CD8-positive, alpha-beta memory T cell (primary cell): ENCODE measurements at regions not wholly inside any gene's neighbourhood (a gene's known extent, or its start where the extent isn't known, plus 50 kb on each side); places are given as distances from the start of the nearest gene placed in this dataset.

ENCODE experiments used
- CTCF ChIA-PET: fragments of 350-600 bp; sonication (Branson Sonifier 250); formaldehyde crosslinking; loops from one replicate; lab custom pipeline; 2021; ENCODE audit warnings: antibody characterized with exemption; lab: Charles Lee
- POLR2A ChIA-PET: fragments of 350-600 bp; sonication (Branson Sonifier 250); formaldehyde crosslinking; loops from one replicate; lab custom pipeline; 2021; ENCODE audit warnings: antibody characterized with exemption; lab: Charles Lee
- DNase-seq, 5 donors: peaks; one replicate each; pipeline versions ENCODE4 v3.0.0 to v3.0.0-alpha.2; 2020 to 2022; ENCODE audit warnings: mixed read lengths in 1 of 5
- H3K27ac ChIP-seq: one replicate; pipeline ENCODE4 v1.7.0; 2013; ENCODE audit warnings: low read depth, mild to moderate bottlenecking, low read length, moderate library complexity
- H3K27me3 ChIP-seq: 2 replicates; pipeline ENCODE4 v1.7.0; 2013; ENCODE audit warnings: low read length, mild to moderate bottlenecking; ENCODE audit not compliant: insufficient read depth, poor library complexity, severe bottlenecking
- H3K36me3 ChIP-seq: 2 replicates; pipeline ENCODE4 v1.7.0; 2013; ENCODE audit warnings: mild to moderate bottlenecking, low read length, moderate library complexity; ENCODE audit not compliant: insufficient read depth
- H3K4me1 ChIP-seq: 2 replicates; pipeline ENCODE4 v1.7.0; 2013; ENCODE audit warnings: mild to moderate bottlenecking, low read length, moderate library complexity; ENCODE audit not compliant: insufficient read depth
- H3K4me3 ChIP-seq: 2 replicates; pipeline ENCODE4 v1.7.0; 2013; ENCODE audit warnings: mild to moderate bottlenecking, low read length
- H3K9me3 ChIP-seq: 2 replicates; pipeline ENCODE4 v1.7.0; 2013; ENCODE audit warnings: mild to moderate bottlenecking, low read length
- H3K27ac Mint-ChIP-seq, 8 donors: one replicate each; pipeline ENCODE4 v1.8.0; 2020 to 2021; ENCODE audit warnings: mixed read lengths in 8 of 8, mild to moderate bottlenecking in 6 of 8, inconsistent platforms in 3 of 8, moderate library complexity in 3 of 8
- H3K27me3 Mint-ChIP-seq, 2 donors: one replicate each; pipeline ENCODE4 v1.8.0; 2020 to 2021; ENCODE audit warnings: mixed read lengths in 2 of 2, mild to moderate bottlenecking in 1 of 2, moderate library complexity in 1 of 2
- H3K36me3 Mint-ChIP-seq, 3 donors: one replicate each; pipeline ENCODE4 v1.8.0; 2020 to 2021; ENCODE audit warnings: mixed read lengths in 3 of 3, inconsistent platforms in 1 of 3, mild to moderate bottlenecking in 1 of 3
- H3K4me1 Mint-ChIP-seq, 3 donors: one replicate each; pipeline ENCODE4 v1.8.0; 2020 to 2021; ENCODE audit warnings: mixed read lengths in 3 of 3, inconsistent platforms in 1 of 3, mild to moderate bottlenecking in 1 of 3
- H3K4me3 Mint-ChIP-seq, 7 donors: one replicate each; pipeline ENCODE4 v1.8.0; 2020 to 2021; ENCODE audit warnings: mixed read lengths in 7 of 7, mild to moderate bottlenecking in 6 of 7, moderate library complexity in 4 of 7, inconsistent platforms in 2 of 7
- H3K9me3 Mint-ChIP-seq, 5 donors: one replicate each; pipeline ENCODE4 v1.8.0; 2020 to 2022; ENCODE audit warnings: mixed read lengths in 5 of 5, mild to moderate bottlenecking in 3 of 5, moderate library complexity in 2 of 5, inconsistent platforms in 1 of 5

GRCh38 chr5:164370841-164371240, 865.4 kb downstream of the MAT2B start:
- no peaks in the 10 kb centered on the region for H3K36me3 Mint-ChIP-seq
- CTCF ChIA-PET: no interaction called here
- H3K27me3 ChIP-seq: no peaks in the 10 kb centered on the region
- DNase-seq: no peak
- no peak overlapping the region for H3K27ac Mint-ChIP-seq
- H3K9me3 ChIP-seq: no peaks in the 10 kb centered on the region
- H3K9me3 Mint-ChIP-seq: peaks cover 0 to 9% (median 8%) of the 10 kb centered on the region in 5 donors
- H3K4me3 Mint-ChIP-seq: no peak overlapping the region
- no peaks in the 10 kb centered on the region for H3K36me3 ChIP-seq
- no peaks in the 10 kb centered on the region for H3K27me3 Mint-ChIP-seq
- no peak overlapping the region for H3K27ac ChIP-seq
- H3K4me3 ChIP-seq: no peak overlapping the region
- POLR2A ChIA-PET: no interaction called here
- no peaks in the 10 kb centered on the region for H3K4me1 ChIP-seq
- no peaks in the 10 kb centered on the region for H3K4me1 Mint-ChIP-seq

GRCh38 chr5:164372892-164373291, 867.5 kb downstream of the MAT2B start:
- ChIA-PET CTCF (no interaction called here), POLR2A (no interaction called here)
- Mint-ChIP-seq H3K36me3 (no peaks in the 10 kb centered on the region), H3K4me3 (no peak overlapping the region), H3K27ac (no peak overlapping the region), H3K4me1 (no peaks in the 10 kb centered on the region), H3K27me3 (no peaks in the 10 kb centered on the region), H3K9me3 (peaks cover 0 to 8% (median 2%) of the 10 kb centered on the region in 5 donors)
- no peak for DNase-seq
- Histone ChIP-seq H3K36me3 (no peaks in the 10 kb centered on the region), H3K9me3 (no peaks in the 10 kb centered on the region), H3K4me1 (no peaks in the 10 kb centered on the region), H3K27ac (no peak overlapping the region), H3K4me3 (no peak overlapping the region), H3K27me3 (no peaks in the 10 kb centered on the region)

- no peak overlapping the region for H3K27ac Mint-ChIP-seq
- no peak for DNase-seq
- ChIA-PET CTCF (no interaction called here), POLR2A (no interaction called here)
- Histone ChIP-seq H3K4me3 (no peak overlapping the region), H3K27me3 (no peaks in the 10 kb centered on the region), H3K4me1 (no peaks in the 10 kb centered on the region), H3K9me3 (no peaks in the 10 kb centered on the region), H3K36me3 (no peaks in the 10 kb centered on the region), H3K27ac (no peak overlapping the region)
- no peaks in the 10 kb centered on the region for H3K27me3 Mint-ChIP-seq
- H3K9me3 Mint-ChIP-seq: peaks cover 0 to 14% (median 3%) of the 10 kb centered on the region in 5 donors
- no peaks in the 10 kb centered on the region for H3K4me1 Mint-ChIP-seq
- no peak overlapping the region for H3K4me3 Mint-ChIP-seq
- no peaks in the 10 kb centered on the region for H3K36me3 Mint-ChIP-seq
These were observed 868.5 kb downstream of the MAT2B start for GRCh38 chr5:164373876-164374275.

- no peak overlapping the region for H3K4me3 ChIP-seq
- Mint-ChIP-seq H3K4me3 (no peak overlapping the region), H3K36me3 (no peaks in the 10 kb centered on the region), H3K27me3 (no peaks in the 10 kb centered on the region), H3K4me1 (no peaks in the 10 kb centered on the region), H3K27ac (no peak overlapping the region), H3K9me3 (peaks cover 0 to 20% (median 5%) of the 10 kb centered on the region in 5 donors)
- no peaks in the 10 kb centered on the region for H3K9me3 ChIP-seq
- H3K4me1 ChIP-seq: no peaks in the 10 kb centered on the region
- no peaks in the 10 kb centered on the region for H3K27me3 ChIP-seq
- no peaks in the 10 kb centered on the region for H3K36me3 ChIP-seq
- no peak overlapping the region for H3K27ac ChIP-seq
- ChIA-PET POLR2A (no interaction called here), CTCF (no interaction called here)
- no peak for DNase-seq
These were observed 869.6 kb downstream of the MAT2B start for GRCh38 chr5:164375051-164375450.

GRCh38 chr5:164376843-164377242, 871.4 kb downstream of the MAT2B start:
- H3K36me3 Mint-ChIP-seq: no peaks in the 10 kb centered on the region
- DNase-seq: no peak
- no peak overlapping the region for H3K4me3 ChIP-seq
- H3K27me3 Mint-ChIP-seq: no peaks in the 10 kb centered on the region
- no peaks in the 10 kb centered on the region for H3K27me3 ChIP-seq
- no peaks in the 10 kb centered on the region for H3K9me3 ChIP-seq
- no peak overlapping the region for H3K4me3 Mint-ChIP-seq
- no peaks in the 10 kb centered on the region for H3K36me3 ChIP-seq
- no peaks in the 10 kb centered on the region for H3K4me1 ChIP-seq
- ChIA-PET CTCF (no interaction called here), POLR2A (no interaction called here)
- no peak overlapping the region for H3K27ac Mint-ChIP-seq
- peaks cover 0 to 27% (median 5%) of the 10 kb centered on the region in 5 donors for H3K9me3 Mint-ChIP-seq
- H3K4me1 Mint-ChIP-seq: no peaks in the 10 kb centered on the region
- H3K27ac ChIP-seq: no peak overlapping the region

- H3K4me1 Mint-ChIP-seq: no peaks in the 10 kb centered on the region
- CTCF ChIA-PET: no interaction called here
These were observed 872.3 kb downstream of the MAT2B start for GRCh38 chr5:164377746-164378145.

GRCh38 chr5:164383662-164384061, 878.2 kb downstream of the MAT2B start:
- no peaks in the 10 kb centered on the region for H3K27me3 Mint-ChIP-seq
- CTCF ChIA-PET: no interaction called here
- peaks cover 6 to 44% (median 11%) of the 10 kb centered on the region in 5 donors for H3K9me3 Mint-ChIP-seq
- no peak for DNase-seq
- Histone ChIP-seq H3K27ac (no peak overlapping the region), H3K27me3 (no peaks in the 10 kb centered on the region), H3K4me1 (no peaks in the 10 kb centered on the region), H3K4me3 (no peak overlapping the region), H3K36me3 (no peaks in the 10 kb centered on the region), H3K9me3 (peaks cover 6% of the 10 kb centered on the region)
- POLR2A ChIA-PET: no interaction called here
- H3K4me3 Mint-ChIP-seq: no peak overlapping the region
- no peak overlapping the region for H3K27ac Mint-ChIP-seq
- H3K4me1 Mint-ChIP-seq: no peaks in the 10 kb centered on the region
- H3K36me3 Mint-ChIP-seq: peaks cover 0 to 1% (median 0%) of the 10 kb centered on the region in 3 donors

More at GRCh38 chr5:164377746-164378145, 872.3 kb downstream of the MAT2B start:
- Histone ChIP-seq H3K27ac (no peak overlapping the region), H3K9me3 (no peaks in the 10 kb centered on the region), H3K4me3 (no peak overlapping the region), H3K36me3 (no peaks in the 10 kb centered on the region), H3K27me3 (no peaks in the 10 kb centered on the region), H3K4me1 (no peaks in the 10 kb centered on the region)
- POLR2A ChIA-PET: no interaction called here
- peaks cover 0 to 1% (median 0%) of the 10 kb centered on the region in 3 donors for H3K36me3 Mint-ChIP-seq
- H3K27ac Mint-ChIP-seq: no peak overlapping the region
- DNase-seq: no peak
- H3K9me3 Mint-ChIP-seq: peaks cover 0 to 27% (median 5%) of the 10 kb centered on the region in 5 donors
- no peak overlapping the region for H3K4me3 Mint-ChIP-seq
- H3K27me3 Mint-ChIP-seq: no peaks in the 10 kb centered on the region

- Histone ChIP-seq H3K27me3 (no peaks in the 10 kb centered on the region), H3K4me3 (no peak overlapping the region), H3K27ac (no peak overlapping the region), H3K4me1 (no peaks in the 10 kb centered on the region), H3K36me3 (no peaks in the 10 kb centered on the region), H3K9me3 (no peaks in the 10 kb centered on the region)
- POLR2A ChIA-PET: no interaction called here
- Mint-ChIP-seq H3K4me1 (no peaks in the 10 kb centered on the region), H3K36me3 (no peaks in the 10 kb centered on the region), H3K4me3 (no peak overlapping the region), H3K9me3 (peaks cover 0 to 37% (median 7%) of the 10 kb centered on the region in 5 donors), H3K27ac (no peak overlapping the region), H3K27me3 (no peaks in the 10 kb centered on the region)
- CTCF ChIA-PET: no interaction called here
- no peak for DNase-seq
These were observed 887.1 kb downstream of the MAT2B start for GRCh38 chr5:164392531-164392930.
